GM20000 (cell line): ENCODE measurements at regions not wholly inside any gene's neighbourhood (a gene's known extent, or its start where the extent isn't known, plus 50 kb on each side); places are given as distances from the start of the nearest gene placed in this dataset.

Source experiments
- DNase-seq: peaks from one replicate; pipeline ENCODE4 v3.0.0; 2012; ENCODE audit warnings: low spot score
- CTCF ChIP-seq: IDR thresholded peaks from 2 replicates; pipeline ENCODE4 v1.5.1; 2012; ENCODE audit warnings: mild to moderate bottlenecking, control low read depth; ENCODE audit errors: extremely low read depth, missing control alignments

- no peak for DNase-seq
- no peak for TF ChIP-seq CTCF
Observed at GRCh38 chr10:94061026-94061425, 67.3 kb downstream of the PLCE1 start.

- DNase-seq = no peak
- TF ChIP-seq CTCF = no peak
Observed at GRCh38 chr10:94062611-94063010, 68.9 kb downstream of the PLCE1 start.

DNA sequence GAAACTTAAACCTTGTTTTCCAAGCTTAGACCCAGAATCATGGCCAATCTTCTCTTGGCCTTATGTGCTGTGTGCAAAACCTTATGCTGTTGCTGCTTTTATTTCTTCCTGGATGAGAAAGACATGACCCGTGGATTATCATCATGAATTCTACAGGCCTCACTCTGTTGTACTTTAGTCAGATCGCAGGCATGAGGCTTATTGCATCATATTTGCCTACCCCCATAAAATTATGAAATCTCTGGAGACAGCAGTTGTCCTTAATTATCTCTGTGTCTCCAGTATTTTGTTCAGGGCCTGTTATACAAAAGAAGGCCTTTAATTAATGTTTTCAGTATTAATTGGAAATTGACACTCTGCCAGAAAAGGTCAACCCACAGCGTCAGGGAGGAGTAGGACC is 71.6 kb downstream of the PLCE1 start:
- no peak for DNase-seq
- TF ChIP-seq CTCF = no peak

DNA sequence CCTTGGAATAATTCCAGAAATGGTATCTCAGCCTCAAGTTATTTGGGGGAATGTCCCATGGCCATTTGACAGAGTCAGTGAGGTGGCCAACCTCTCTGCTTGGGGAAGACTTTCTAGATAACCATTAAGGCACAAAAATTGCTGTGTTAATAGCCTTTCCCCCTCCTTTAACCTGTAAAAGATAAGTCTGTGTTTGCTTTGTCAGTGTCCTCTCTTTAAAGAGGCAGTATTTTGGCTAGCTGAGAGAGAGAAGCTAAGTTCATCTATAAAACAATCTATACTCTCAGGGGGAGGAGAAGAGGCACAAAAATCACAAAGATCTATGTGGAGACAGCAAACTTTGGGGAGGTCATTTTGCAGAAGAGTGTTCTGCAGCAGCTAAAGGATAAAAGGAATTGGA is 72.1 kb downstream of the PLCE1 start:
- TF ChIP-seq CTCF = no peak
- no peak for DNase-seq

- no peak for DNase-seq
- no peak for TF ChIP-seq CTCF
Observed at GRCh38 chr10:94066411-94066810, 72.7 kb downstream of the PLCE1 start.

GRCh38 chr10:94069884-94070283 is 76.2 kb downstream of the PLCE1 start:
- TF ChIP-seq CTCF = no peak
- DNase-seq = no peak

GRCh38 chr10:94074462-94074861 is 80.7 kb downstream of the PLCE1 start:
- no peak for DNase-seq
- TF ChIP-seq CTCF = no peak

DNA sequence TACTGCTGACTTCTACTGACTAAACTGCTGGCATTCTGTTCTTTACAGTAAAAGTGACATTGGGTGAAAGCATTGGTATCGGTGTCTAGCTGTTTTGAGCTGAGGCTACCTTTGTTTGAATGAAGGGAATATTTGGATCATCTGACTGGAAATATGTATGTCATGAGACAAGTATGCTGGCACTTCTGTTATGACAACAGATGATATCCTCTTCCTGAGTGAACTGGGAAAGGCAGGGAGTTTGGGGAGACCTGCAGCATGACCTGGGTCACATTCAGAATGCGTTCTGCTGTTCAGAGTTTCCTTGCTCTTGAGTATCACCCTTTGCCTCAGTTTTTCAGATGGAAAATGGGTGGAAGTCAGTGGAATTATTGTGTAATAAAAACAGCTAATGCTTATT is 81.8 kb downstream of the PLCE1 start:
- DNase-seq = no peak

More for the DNA sequence above, 81.8 kb downstream of the PLCE1 start:
- no peak for TF ChIP-seq CTCF
